ENCODE measurements at regions not wholly inside any gene's neighbourhood (a gene's known extent, or its start where the extent isn't known, plus 50 kb on each side); places are given as distances from the start of the nearest gene placed in this dataset.

GRCh38 chr13:100845128-100845757 is 170.6 kb upstream of the TMTC4 start:
- no peak for DNase-seq (ENCODE audit: low read depth)
- no peak overlapping the region for H3K4me3 ChIP-seq (ENCODE audit: low read depth, low read length)
- TF ChIP-seq CTCF (IDR thresholded peaks at IDR 0.05; ENCODE audit: low read depth, low read length, missing control alignments), result no peak

GRCh38 chr13:100842136-100842535 is 167.5 kb upstream of the TMTC4 start:
- no peak for TF ChIP-seq CTCF (IDR thresholded peaks at IDR 0.05; ENCODE audit: low read depth, low read length, missing control alignments)
- no peak for DNase-seq (ENCODE audit: low read depth)
- no peak overlapping the region for H3K4me3 ChIP-seq (ENCODE audit: low read depth, low read length)

- no peak overlapping the region for H3K4me3 ChIP-seq (ENCODE audit: low read depth, low read length)
- TF ChIP-seq CTCF (IDR thresholded peaks at IDR 0.05; ENCODE audit: low read depth, low read length, missing control alignments), result no peak
- no peak for DNase-seq (ENCODE audit: low read depth)
These were observed 163.8 kb upstream of the TMTC4 start for GRCh38 chr13:100838387-100838786.

- no peak for TF ChIP-seq CTCF (IDR thresholded peaks at IDR 0.05; ENCODE audit: low read depth, low read length, missing control alignments)
- H3K4me3 ChIP-seq (ENCODE audit: low read depth, low read length), result no peak overlapping the region
- no peak for DNase-seq (ENCODE audit: low read depth)
These were observed 163.0 kb upstream of the TMTC4 start for GRCh38 chr13:100837631-100838030.

- no peak overlapping the region for H3K4me3 ChIP-seq (ENCODE audit: low read depth, low read length)
- no peak for TF ChIP-seq CTCF (IDR thresholded peaks at IDR 0.05; ENCODE audit: low read depth, low read length, missing control alignments)
- no peak for DNase-seq (ENCODE audit: low read depth)
These were observed 162.1 kb upstream of the TMTC4 start for GRCh38 chr13:100836711-100837110.

- no peak for TF ChIP-seq CTCF (IDR thresholded peaks at IDR 0.05; ENCODE audit: low read depth, low read length, missing control alignments)
- DNase-seq (ENCODE audit: low read depth), result no peak
These were observed 161.1 kb upstream of the TMTC4 start for GRCh38 chr13:100835695-100836094.

GRCh38 chr13:100833427-100833826 is 158.8 kb upstream of the TMTC4 start:
- no peak overlapping the region for H3K4me3 ChIP-seq (ENCODE audit: low read depth, low read length)
- TF ChIP-seq CTCF (IDR thresholded peaks at IDR 0.05; ENCODE audit: low read depth, low read length, missing control alignments), result no peak
- no peak for DNase-seq (ENCODE audit: low read depth)

More at GRCh38 chr13:100835695-100836094, 161.1 kb upstream of the TMTC4 start:
- no peak overlapping the region for H3K4me3 ChIP-seq (ENCODE audit: low read depth, low read length)
